Central memory CD8-positive, alpha-beta T cell (primary cell): ENCODE measurements at regions not wholly inside any gene's neighbourhood (a gene's known extent, or its start where the extent isn't known, plus 50 kb on each side); places are given as distances from the start of the nearest gene placed in this dataset.

Experiments
- ATAC-seq: fragments of 150-1000 bp; cut with Tn5 transposase; replicated peaks from 2 replicates; pipeline ENCODE4 v1.10.0; 2022; ENCODE audit warnings: mild to moderate bottlenecking, moderate FRiP score, moderate number of reproducible peaks; ENCODE audit not compliant: poor library complexity, severe bottlenecking; ENCODE audit errors: extremely low read depth
- DNase-seq, 2 donors: peaks; one replicate each; pipeline ENCODE4 v3.0.0; 2021; ENCODE audit warnings: low spot score in 2 of 2
- H3K27ac Mint-ChIP-seq: one replicate; pipeline ENCODE4 v1.8.0; 2022; ENCODE audit warnings: low read depth, mild to moderate bottlenecking, moderate library complexity, mixed read lengths
- H3K27me3 Mint-ChIP-seq: one replicate; pipeline ENCODE4 v1.8.0; 2022; ENCODE audit warnings: mixed read lengths
- H3K36me3 Mint-ChIP-seq: one replicate; pipeline ENCODE4 v1.8.0; 2022; ENCODE audit warnings: mild to moderate bottlenecking, moderate library complexity, mixed read lengths; ENCODE audit not compliant: insufficient read depth
- H3K4me1 Mint-ChIP-seq: one replicate; pipeline ENCODE4 v1.8.0; 2022; ENCODE audit warnings: mixed read lengths
- H3K4me3 Mint-ChIP-seq: one replicate; pipeline ENCODE4 v1.8.0; 2022; ENCODE audit warnings: mild to moderate bottlenecking, moderate library complexity, mixed read lengths
- H3K9me3 Mint-ChIP-seq: one replicate; pipeline ENCODE4 v1.8.0; 2022; ENCODE audit warnings: mixed read lengths

- no peak overlapping the region for H3K27ac Mint-ChIP-seq
- no peak for ATAC-seq
- peaks cover 3% of the 10 kb centered on the region for H3K36me3 Mint-ChIP-seq
- H3K4me1 Mint-ChIP-seq, result peaks cover 17% of the 10 kb centered on the region
- H3K9me3 Mint-ChIP-seq, result peaks cover 9% of the 10 kb centered on the region
- DNase-seq, result no peak
- H3K4me3 Mint-ChIP-seq, result no peak overlapping the region
- peaks cover 18% of the 10 kb centered on the region for H3K27me3 Mint-ChIP-seq
These were observed 58.1 kb upstream of the PRMT8 start for GRCh38 chr12:3432868-3433267.

- Mint-ChIP-seq H3K4me1 (peaks cover 9% of the 10 kb centered on the region), H3K27me3 (peaks cover under 1% of the 10 kb centered on the region), H3K4me3 (no peak overlapping the region), H3K27ac (no peak overlapping the region), H3K9me3 (peaks cover 2% of the 10 kb centered on the region), H3K36me3 (no peaks in the 10 kb centered on the region)
- DNase-seq (no peak), ATAC-seq (no peak)
These were observed 54.4 kb upstream of the PRMT8 start for GRCh38 chr12:3436461-3437065.

GRCh38 chr12:3437986-3438385, 53.0 kb upstream of the PRMT8 start:
- no peaks in the 10 kb centered on the region for H3K9me3 Mint-ChIP-seq
- DNase-seq (no peak), ATAC-seq (no peak)
- no peak overlapping the region for H3K4me3 Mint-ChIP-seq
- no peaks in the 10 kb centered on the region for H3K36me3 Mint-ChIP-seq
- H3K4me1 Mint-ChIP-seq, result no peaks in the 10 kb centered on the region
- H3K27ac Mint-ChIP-seq, result no peak overlapping the region
- H3K27me3 Mint-ChIP-seq, result peaks cover 8% of the 10 kb centered on the region

- Mint-ChIP-seq H3K9me3 (no peaks in the 10 kb centered on the region), H3K27ac (no peak overlapping the region), H3K4me3 (no peak overlapping the region), H3K36me3 (no peaks in the 10 kb centered on the region), H3K4me1 (no peaks in the 10 kb centered on the region), H3K27me3 (peaks cover 9% of the 10 kb centered on the region)
- DNase-seq (no peak), ATAC-seq (no peak)
These were observed 52.6 kb upstream of the PRMT8 start for GRCh38 chr12:3438401-3438800.
